ENCODE measurements at regions not wholly inside any gene's neighbourhood (a gene's known extent, or its start where the extent isn't known, plus 50 kb on each side); places are given as distances from the start of the nearest gene placed in this dataset.

DNA sequence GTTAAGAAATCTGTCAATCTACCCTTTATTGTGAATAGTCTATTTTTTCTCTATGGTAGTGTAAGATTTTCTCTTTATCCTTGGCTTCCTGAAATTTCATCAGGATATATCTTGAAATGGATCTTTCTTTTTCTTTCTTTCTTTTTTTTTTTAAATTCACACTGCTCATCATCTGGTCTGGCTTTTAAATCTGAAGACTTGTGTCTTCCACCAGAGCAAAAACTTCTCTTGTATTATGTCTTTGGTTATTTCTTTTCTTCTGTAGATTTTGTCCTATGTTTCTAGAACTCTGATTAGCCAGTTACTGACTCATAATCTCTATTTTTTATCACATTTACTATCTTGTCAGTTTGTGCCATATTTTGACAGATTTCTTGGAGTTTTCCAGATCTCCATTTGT, 133.8 kb upstream of the LMO4 start:
- no peaks in the 10 kb centered on the region for H3K36me3 ChIP-seq (ENCODE audit: control insufficient read depth in 2 of 2, extremely low read depth in 1 of 2, insufficient read depth in 2 of 2, low read length in 2 of 2)
- no peak overlapping the region for H3K9ac ChIP-seq (replicated peaks; ENCODE audit: extremely low read depth, insufficient read depth, low read length)
- dilution Hi-C loops (cut with MboI; ENCODE audit: extremely low pct_ligation_motif_present, low sequenced_read_pairs) (no loop called here), intact Hi-C loops (cut with micrococcal nuclease) (no loop called here)
- CTCF ChIA-PET: no interaction called here
- H4K20me1 ChIP-seq (replicated peaks; ENCODE audit: control insufficient read depth, extremely low read depth, insufficient read depth, low read length): no peaks in the 10 kb centered on the region
- TF ChIP-seq, protein P1, sequence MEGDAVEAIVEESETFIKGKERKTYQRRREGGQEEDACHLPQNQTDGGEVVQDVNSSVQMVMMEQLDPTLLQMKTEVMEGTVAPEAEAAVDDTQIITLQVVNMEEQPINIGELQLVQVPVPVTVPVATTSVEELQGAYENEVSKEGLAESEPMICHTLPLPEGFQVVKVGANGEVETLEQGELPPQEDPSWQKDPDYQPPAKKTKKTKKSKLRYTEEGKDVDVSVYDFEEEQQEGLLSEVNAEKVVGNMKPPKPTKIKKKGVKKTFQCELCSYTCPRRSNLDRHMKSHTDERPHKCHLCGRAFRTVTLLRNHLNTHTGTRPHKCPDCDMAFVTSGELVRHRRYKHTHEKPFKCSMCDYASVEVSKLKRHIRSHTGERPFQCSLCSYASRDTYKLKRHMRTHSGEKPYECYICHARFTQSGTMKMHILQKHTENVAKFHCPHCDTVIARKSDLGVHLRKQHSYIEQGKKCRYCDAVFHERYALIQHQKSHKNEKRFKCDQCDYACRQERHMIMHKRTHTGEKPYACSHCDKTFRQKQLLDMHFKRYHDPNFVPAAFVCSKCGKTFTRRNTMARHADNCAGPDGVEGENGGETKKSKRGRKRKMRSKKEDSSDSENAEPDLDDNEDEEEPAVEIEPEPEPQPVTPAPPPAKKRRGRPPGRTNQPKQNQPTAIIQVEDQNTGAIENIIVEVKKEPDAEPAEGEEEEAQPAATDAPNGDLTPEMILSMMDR (IDR thresholded peaks at IDR 0.05; ENCODE audit: extremely low read depth in 1 of 2, insufficient read depth in 1 of 2, low read depth in 1 of 2, low read length in 2 of 2): no peak
- TF ChIP-seq POLR2AphosphoS5 (IDR thresholded peaks at IDR 0.05; ENCODE audit: insufficient read depth, low read depth, low read length): no peak
- no peaks in the 10 kb centered on the region for H3K4me1 ChIP-seq (ENCODE audit: control insufficient read depth, extremely low read depth, insufficient read depth, low read length)
- no peak overlapping the region for H3K4me2 ChIP-seq (ENCODE audit: insufficient read depth, low read length)
- peaks cover 2 to 8% of the 10 kb centered on the region in 2 experiments for H3K27me3 ChIP-seq (ENCODE audit: control insufficient read depth in 2 of 2, insufficient read depth in 2 of 2, low read length in 2 of 2)
- H3K9me3 ChIP-seq (replicated peaks; ENCODE audit: control insufficient read depth, insufficient read depth, low read length): no peaks in the 10 kb centered on the region
- no peak overlapping the region for H3K4me3 ChIP-seq (replicated peaks in 1 of 3; ENCODE audit: insufficient read depth in 1 of 3, low read depth in 1 of 3, low read length in 3 of 3)
- BruUV-seq (replicated peaks): no TSS peak
- no peak overlapping the region for H3K27ac ChIP-seq (ENCODE audit: insufficient read depth, low read depth, low read length)
- FAIRE-seq (no peak), DNase-seq (ENCODE audit: low read depth, low spot score) (no peak)
- no peaks in the 10 kb centered on the region for H3K9me1 ChIP-seq (replicated peaks; ENCODE audit: control insufficient read depth, extremely low read depth, insufficient read depth, low read length)
- no peaks in the 10 kb centered on the region for H3K79me2 ChIP-seq (ENCODE audit: control insufficient read depth, insufficient read depth, low read length)
- H2AFZ ChIP-seq (ENCODE audit: low read depth, low read length): no peak overlapping the region
- POLR2A ChIA-PET: no interaction called here

DNA sequence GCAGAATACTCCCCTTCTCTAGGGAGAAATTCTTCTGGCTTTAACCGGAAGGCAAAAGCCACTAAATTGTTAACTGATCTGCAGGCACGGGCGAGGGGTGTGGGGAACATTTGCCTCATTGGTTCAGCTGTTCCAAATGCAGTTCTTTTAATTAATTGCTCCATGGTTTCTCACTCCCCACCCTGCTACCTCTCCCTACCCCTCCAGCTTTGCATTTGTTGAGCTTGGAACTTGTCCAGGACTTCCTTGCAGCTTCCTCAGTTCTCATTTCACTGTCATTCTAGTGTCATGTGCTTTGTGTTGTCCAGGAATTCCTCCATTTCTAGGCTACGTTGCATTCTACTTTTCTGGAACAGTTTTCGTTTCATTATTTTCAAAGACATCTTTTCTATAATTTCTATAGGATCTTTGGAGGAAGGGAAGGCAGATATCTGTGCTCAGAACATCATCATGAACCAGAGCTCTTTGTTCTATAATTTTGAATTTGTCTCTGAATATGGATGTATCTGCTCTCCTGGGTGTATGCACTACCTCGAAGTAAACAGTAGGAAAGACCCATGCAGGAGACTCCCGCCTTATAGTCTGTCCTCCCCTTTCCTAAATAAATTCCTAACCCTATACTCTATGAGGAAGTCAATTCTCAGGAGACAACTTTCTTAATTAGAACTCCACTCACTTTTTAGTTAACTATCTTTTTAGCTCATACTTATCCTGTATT, 132.4 kb upstream of the LMO4 start:
- DNase-seq (ENCODE audit: low read depth, low spot score) (no peak), FAIRE-seq (no peak)
- H3K4me3 ChIP-seq (replicated peaks in 1 of 3; ENCODE audit: insufficient read depth in 1 of 3, low read depth in 1 of 3, low read length in 3 of 3): no peak overlapping the region
- H3K27me3 ChIP-seq (ENCODE audit: control insufficient read depth in 2 of 2, insufficient read depth in 2 of 2, low read length in 2 of 2): peaks cover 2 to 8% of the 10 kb centered on the region in 2 experiments
- dilution Hi-C loops (cut with MboI; ENCODE audit: extremely low pct_ligation_motif_present, low sequenced_read_pairs): no loop called here
- H2AFZ ChIP-seq (ENCODE audit: low read depth, low read length): no peak overlapping the region
- no peak overlapping the region for H3K9ac ChIP-seq (replicated peaks; ENCODE audit: extremely low read depth, insufficient read depth, low read length)
- H3K4me2 ChIP-seq (ENCODE audit: insufficient read depth, low read length): no peak overlapping the region
- H3K4me1 ChIP-seq (ENCODE audit: control insufficient read depth, extremely low read depth, insufficient read depth, low read length): no peaks in the 10 kb centered on the region
- H3K9me3 ChIP-seq (replicated peaks; ENCODE audit: control insufficient read depth, insufficient read depth, low read length): no peaks in the 10 kb centered on the region
- ChIA-PET POLR2A (no interaction called here), CTCF (interaction anchor here (1.0 kb wide), 1 partner anchor 96 kb away, joined by 3 read pairs; no protein-coding TSS in a partner anchor)
- H4K20me1 ChIP-seq (replicated peaks; ENCODE audit: control insufficient read depth, extremely low read depth, insufficient read depth, low read length): no peaks in the 10 kb centered on the region
- H3K36me3 ChIP-seq (ENCODE audit: control insufficient read depth in 2 of 2, extremely low read depth in 1 of 2, insufficient read depth in 2 of 2, low read length in 2 of 2): no peaks in the 10 kb centered on the region
- no peak for TF ChIP-seq EZH2 (IDR thresholded peaks at IDR 0.05; ENCODE audit: borderline replicate concordance, low read depth, low read length, severe bottlenecking)
- TF ChIP-seq, protein P2, sequence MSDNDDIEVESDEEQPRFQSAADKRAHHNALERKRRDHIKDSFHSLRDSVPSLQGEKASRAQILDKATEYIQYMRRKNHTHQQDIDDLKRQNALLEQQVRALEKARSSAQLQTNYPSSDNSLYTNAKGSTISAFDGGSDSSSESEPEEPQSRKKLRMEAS (IDR thresholded peaks at IDR 0.05; ENCODE audit: insufficient read depth, insufficient read length): no peak
- TF ChIP-seq JUN (IDR thresholded peaks at IDR 0.05; ENCODE audit: borderline replicate concordance, insufficient read depth, insufficient read length, low read depth): no peak
- intact Hi-C loops (cut with micrococcal nuclease): no loop called here
- H3K79me2 ChIP-seq (ENCODE audit: control insufficient read depth, insufficient read depth, low read length): no peaks in the 10 kb centered on the region
- no peaks in the 10 kb centered on the region for H3K9me1 ChIP-seq (replicated peaks; ENCODE audit: control insufficient read depth, extremely low read depth, insufficient read depth, low read length)
- H3K27ac ChIP-seq (ENCODE audit: insufficient read depth, low read depth, low read length): no peak overlapping the region
- BruUV-seq (replicated peaks): no TSS peak
